Mucosa of gallbladder (tissue), 1 donor: ENCODE measurements at regions not wholly inside any gene's neighbourhood (a gene's known extent, or its start where the extent isn't known, plus 50 kb on each side); places are given as distances from the start of the nearest gene placed in this dataset.
A peak's percentile ranks its signal among the peaks of the same experiment; 100 is the strongest.

Source experiments
- DNase-seq: peaks from one replicate; pipeline ENCODE4 v3.0.0-alpha.2; 2020; ENCODE audit warnings: low spot score
- donor health status: DM: no; HTN: no; CAD: no.

GRCh38 chr5:33284681-33285080, 156.1 kb upstream of the TARS1 start:
- DNase-seq, result no peak

- DNase-seq, result no peak
Observed at GRCh38 chr5:33287242-33287641, 153.5 kb upstream of the TARS1 start.

GRCh38 chr5:33291216-33292000, 149.4 kb upstream of the TARS1 start:
- DNase-seq, result no peak

GRCh38 chr5:33297760-33298216, 143.0 kb upstream of the TARS1 start:
- DNase-seq, result no peak

GRCh38 chr5:33299621-33300208, 141.1 kb upstream of the TARS1 start:
- no peak for DNase-seq

- no peak for DNase-seq
Observed at GRCh38 chr5:33300209-33300742, 140.5 kb upstream of the TARS1 start.

- DNase-seq, result no peak
Observed at GRCh38 chr5:33303579-33304095, 137.1 kb upstream of the TARS1 start.

GRCh38 chr5:33304601-33305000, 136.2 kb upstream of the TARS1 start:
- no peak for DNase-seq

- no peak for DNase-seq
Observed at GRCh38 chr5:33305572-33305971, 135.2 kb upstream of the TARS1 start.

GRCh38 chr5:33306758-33307157, 134.0 kb upstream of the TARS1 start:
- no peak for DNase-seq

GRCh38 chr5:33308586-33308985, 132.2 kb upstream of the TARS1 start:
- no peak for DNase-seq

GRCh38 chr5:33309068-33309467, 131.7 kb upstream of the TARS1 start:
- DNase-seq, result peak; percentile 21

- no peak for DNase-seq
Observed at GRCh38 chr5:33309536-33310345, 131.0 kb upstream of the TARS1 start.

GRCh38 chr5:33310451-33310850, 130.3 kb upstream of the TARS1 start:
- DNase-seq, result no peak

GRCh38 chr5:33311893-33312292, 128.9 kb upstream of the TARS1 start:
- no peak for DNase-seq

- peak; percentile 34 for DNase-seq
Observed at GRCh38 chr5:33312571-33313549, 127.9 kb upstream of the TARS1 start.

GRCh38 chr5:33315189-33315588, 125.6 kb upstream of the TARS1 start:
- DNase-seq, result no peak

- DNase-seq, result no peak
Observed at GRCh38 chr5:33316773-33317172, 124.0 kb upstream of the TARS1 start.

- DNase-seq, result no peak
Observed at GRCh38 chr5:33317271-33317670, 123.5 kb upstream of the TARS1 start.

- no peak for DNase-seq
Observed at GRCh38 chr5:33319151-33319550, 121.6 kb upstream of the TARS1 start.

GRCh38 chr5:33319841-33320240, 120.9 kb upstream of the TARS1 start:
- DNase-seq, result no peak
